ENCODE measurements at regions not wholly inside any gene's neighbourhood (a gene's known extent, or its start where the extent isn't known, plus 50 kb on each side); places are given as distances from the start of the nearest gene placed in this dataset.

- intact Hi-C loops (cut with micrococcal nuclease): no loop called here
- Mint-ChIP-seq H3K4me3 (no peak overlapping the region), H3K4me1 (ENCODE audit: low read depth) (no peaks in the 10 kb centered on the region), H3K27ac (no peak overlapping the region), H3K36me3 (ENCODE audit: low read depth) (no peaks in the 10 kb centered on the region), H3K9me3 (no peaks in the 10 kb centered on the region), H3K27me3 (no peaks in the 10 kb centered on the region)
Measured at GRCh38 chr11:111194860-111195568, 50.5 kb upstream of the POU2AF2 start.

- Mint-ChIP-seq H3K4me3 (no peak overlapping the region), H3K27ac (no peak overlapping the region), H3K4me1 (ENCODE audit: low read depth) (no peaks in the 10 kb centered on the region), H3K36me3 (ENCODE audit: low read depth) (no peaks in the 10 kb centered on the region), H3K9me3 (no peaks in the 10 kb centered on the region), H3K27me3 (no peaks in the 10 kb centered on the region)
- intact Hi-C loops (cut with micrococcal nuclease): no loop called here
Measured at GRCh38 chr11:111193924-111194490, 51.5 kb upstream of the POU2AF2 start.

DNA sequence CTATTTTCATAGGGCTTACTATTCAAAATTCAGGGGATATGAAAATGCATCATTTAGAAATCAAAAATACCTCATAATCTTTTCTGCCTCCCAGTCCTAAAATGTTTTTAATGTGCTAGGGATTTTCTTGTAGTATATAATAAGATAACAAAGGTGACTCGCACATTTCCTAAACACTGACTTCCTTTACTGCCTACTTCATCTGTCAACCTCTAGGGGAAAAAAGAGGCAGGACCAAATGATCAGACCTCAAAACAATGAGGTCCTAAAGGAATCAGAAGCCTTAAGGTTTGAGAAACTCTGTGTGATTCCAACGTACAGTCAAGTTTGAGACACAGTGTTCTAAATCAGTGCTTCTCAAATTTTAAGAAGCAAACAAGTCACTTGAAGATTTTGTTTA, 56.1 kb upstream of the POU2AF2 start:
- Mint-ChIP-seq H3K9me3 (no peaks in the 10 kb centered on the region), H3K27ac (no peak overlapping the region), H3K27me3 (no peaks in the 10 kb centered on the region), H3K4me3 (no peak overlapping the region), H3K36me3 (ENCODE audit: low read depth) (no peaks in the 10 kb centered on the region), H3K4me1 (ENCODE audit: low read depth) (peaks cover 25% of the 10 kb centered on the region)
- intact Hi-C loops (cut with micrococcal nuclease): no loop called here

DNA sequence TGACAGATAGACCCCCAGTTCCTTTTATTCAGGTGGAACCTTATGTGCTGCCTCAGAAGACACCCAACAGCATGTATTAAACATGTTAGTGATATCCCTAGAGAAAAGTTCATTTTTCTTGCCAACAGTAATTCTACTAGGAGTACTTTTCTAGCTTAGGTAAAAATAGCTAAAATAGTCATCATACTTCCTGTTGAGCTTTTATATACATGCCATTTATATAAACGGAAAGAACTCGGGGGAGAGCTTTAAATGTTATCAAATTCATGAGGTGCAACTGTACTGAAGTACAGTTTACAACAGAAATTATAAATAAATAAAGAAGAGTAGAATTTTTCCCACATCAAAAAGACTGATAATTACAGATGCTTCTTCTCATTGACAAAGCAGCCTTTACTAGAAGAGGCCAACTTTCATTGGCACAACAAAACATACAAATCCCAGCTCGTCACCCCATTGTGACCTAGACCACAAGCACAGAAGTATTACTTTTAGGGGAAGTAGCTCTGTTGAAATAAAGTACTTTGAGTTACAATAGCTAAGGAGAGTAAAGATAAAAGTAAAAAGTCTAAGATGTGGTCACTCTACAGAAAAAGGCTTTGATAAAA, 59.1 kb upstream of the POU2AF2 start:
- intact Hi-C loops (cut with micrococcal nuclease): no loop called here
- Mint-ChIP-seq H3K27me3 (no peaks in the 10 kb centered on the region), H3K4me1 (ENCODE audit: low read depth) (peaks cover 42% of the 10 kb centered on the region)

DNA sequence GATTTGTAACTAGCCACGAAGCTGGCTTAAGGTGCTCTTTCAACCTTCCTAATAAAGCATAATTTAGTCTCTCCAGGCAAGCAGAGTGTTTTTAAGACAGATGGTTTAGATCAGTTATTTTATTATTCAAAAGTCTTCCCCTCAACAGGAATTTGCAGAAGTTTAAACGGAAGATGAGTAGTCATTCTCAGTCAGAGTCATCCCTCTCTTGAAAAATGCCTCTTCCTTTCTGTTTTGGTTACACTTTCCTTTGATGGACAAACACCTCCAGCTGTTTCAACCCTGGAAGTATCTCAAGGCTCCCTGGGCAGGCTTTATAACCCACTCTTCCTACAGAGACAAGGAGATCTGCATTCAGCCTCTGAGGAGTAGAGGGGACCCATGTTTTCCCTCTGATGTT, 60.3 kb upstream of the POU2AF2 start:
- Mint-ChIP-seq H3K4me3 (no peak overlapping the region), H3K4me1 (ENCODE audit: low read depth) (peaks cover 47% of the 10 kb centered on the region), H3K9me3 (no peaks in the 10 kb centered on the region), H3K27me3 (no peaks in the 10 kb centered on the region), H3K27ac (no peak overlapping the region), H3K36me3 (ENCODE audit: low read depth) (no peaks in the 10 kb centered on the region)
- intact Hi-C loops (cut with micrococcal nuclease): no loop called here

More for the DNA sequence above, 59.1 kb upstream of the POU2AF2 start:
- Mint-ChIP-seq H3K9me3 (no peaks in the 10 kb centered on the region), H3K36me3 (ENCODE audit: low read depth) (no peaks in the 10 kb centered on the region), H3K27ac (no peak overlapping the region), H3K4me3 (no peak overlapping the region)

DNA sequence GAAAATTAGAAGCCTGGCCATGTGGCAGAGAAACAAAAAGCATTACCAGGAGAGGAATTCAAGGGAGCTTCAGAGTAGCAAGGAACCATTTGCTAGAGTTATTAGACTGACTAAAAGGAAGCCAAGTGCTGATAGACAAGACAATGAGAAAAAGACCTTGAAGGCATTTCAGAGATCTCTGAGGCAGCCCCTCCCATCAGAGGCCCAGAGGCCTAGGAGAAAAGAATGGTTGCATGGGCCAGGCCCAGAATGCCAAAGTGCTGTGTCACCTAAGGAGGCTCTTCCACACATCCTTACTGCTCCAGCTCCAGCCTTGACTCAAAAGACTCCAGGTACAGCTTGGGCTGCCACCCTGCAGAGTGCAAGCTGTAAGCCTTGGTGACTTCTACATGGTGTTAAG, 61.8 kb upstream of the POU2AF2 start:
- peaks cover 58% of the 10 kb centered on the region for H3K4me1 Mint-ChIP-seq (ENCODE audit: low read depth)
- H3K36me3 Mint-ChIP-seq (ENCODE audit: low read depth): no peaks in the 10 kb centered on the region
- H3K27me3 Mint-ChIP-seq: no peaks in the 10 kb centered on the region
- no peak overlapping the region for H3K27ac Mint-ChIP-seq
- H3K9me3 Mint-ChIP-seq: no peaks in the 10 kb centered on the region
- intact Hi-C loops (cut with micrococcal nuclease): no loop called here
- no peak overlapping the region for H3K4me3 Mint-ChIP-seq

DNA sequence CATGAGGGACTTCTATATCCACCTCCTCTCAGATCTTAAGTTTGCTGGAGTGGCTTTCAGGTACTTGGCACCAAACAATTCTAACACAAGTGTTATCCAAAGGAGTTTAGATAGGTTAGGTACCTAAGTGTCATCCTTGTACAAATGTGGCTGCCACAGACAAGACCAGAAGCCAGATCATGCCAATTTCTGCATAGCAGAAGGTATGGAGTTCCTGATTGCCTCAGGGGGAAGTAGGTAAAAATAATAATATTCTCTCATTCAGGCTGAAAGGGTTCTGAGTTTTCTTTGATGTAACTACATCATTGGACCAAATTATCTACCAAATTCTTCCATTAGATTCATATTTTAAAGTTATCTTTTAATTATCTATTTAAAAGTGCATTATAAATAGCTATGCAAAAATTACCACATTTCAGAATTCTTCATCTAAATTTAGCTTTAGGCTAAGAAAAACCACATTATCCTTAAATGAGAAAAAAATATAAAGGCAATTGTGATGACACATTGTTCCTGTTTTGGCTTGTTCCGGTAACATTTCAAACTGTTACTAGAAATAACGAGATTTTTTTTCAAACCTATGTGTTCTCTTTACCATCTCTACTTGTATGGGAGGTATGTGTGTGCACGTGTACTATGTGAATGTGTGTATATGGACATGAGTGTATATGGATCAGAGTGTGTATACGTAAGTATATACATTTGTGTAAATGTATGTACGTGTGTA, 66.2 kb upstream of the POU2AF2 start:
- Mint-ChIP-seq H3K9me3 (no peaks in the 10 kb centered on the region), H3K27me3 (no peaks in the 10 kb centered on the region), H3K4me3 (no peak overlapping the region), H3K36me3 (ENCODE audit: low read depth) (no peaks in the 10 kb centered on the region), H3K4me1 (ENCODE audit: low read depth) (peaks cover 57% of the 10 kb centered on the region), H3K27ac (no peak overlapping the region)
- intact Hi-C loops (cut with micrococcal nuclease): no loop called here

- Mint-ChIP-seq H3K27ac (peak overlapping the region; percentile 79), H3K9me3 (no peaks in the 10 kb centered on the region), H3K4me1 (ENCODE audit: low read depth) (peaks cover 41% of the 10 kb centered on the region), H3K36me3 (ENCODE audit: low read depth) (no peaks in the 10 kb centered on the region), H3K27me3 (no peaks in the 10 kb centered on the region), H3K4me3 (no peak overlapping the region)
- intact Hi-C loops (cut with micrococcal nuclease): no loop called here
Measured at GRCh38 chr11:111177037-111177871, 68.3 kb upstream of the POU2AF2 start.

DNA sequence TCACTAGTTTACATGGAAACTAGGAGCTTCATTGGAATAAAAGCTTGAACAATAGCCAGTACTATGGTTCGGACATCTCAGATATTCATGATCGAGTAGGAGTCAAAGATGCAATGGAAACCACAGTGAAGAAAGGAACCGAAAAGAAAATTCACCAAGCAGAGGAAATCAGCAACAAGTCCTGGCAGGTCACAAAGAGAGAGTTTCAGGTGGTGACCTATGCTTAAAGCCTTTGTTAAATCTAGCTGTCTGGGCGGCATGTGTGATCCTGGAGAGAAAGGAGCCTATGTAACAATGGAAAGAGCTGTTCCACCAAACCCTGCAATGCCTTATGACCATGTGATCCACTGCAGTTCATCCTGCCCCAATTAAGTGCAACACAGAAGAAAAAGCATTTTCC, 68.9 kb upstream of the POU2AF2 start:
- H3K27ac Mint-ChIP-seq: peak overlapping the region; percentile 79

GRCh38 chr11:111173221-111173620, 72.3 kb upstream of the POU2AF2 start:
- Mint-ChIP-seq H3K27me3 (no peaks in the 10 kb centered on the region), H3K36me3 (ENCODE audit: low read depth) (no peaks in the 10 kb centered on the region), H3K27ac (no peak overlapping the region), H3K9me3 (no peaks in the 10 kb centered on the region), H3K4me3 (no peak overlapping the region), H3K4me1 (ENCODE audit: low read depth) (peaks cover 21% of the 10 kb centered on the region)
- intact Hi-C loops (cut with micrococcal nuclease): no loop called here

More for the DNA sequence above, 68.9 kb upstream of the POU2AF2 start:
- Mint-ChIP-seq H3K27me3 (no peaks in the 10 kb centered on the region), H3K36me3 (ENCODE audit: low read depth) (no peaks in the 10 kb centered on the region), H3K4me1 (ENCODE audit: low read depth) (peaks cover 41% of the 10 kb centered on the region), H3K4me3 (no peak overlapping the region), H3K9me3 (no peaks in the 10 kb centered on the region)
- intact Hi-C loops (cut with micrococcal nuclease): no loop called here

GRCh38 chr11:111172321-111172862, 73.1 kb upstream of the POU2AF2 start:
- Mint-ChIP-seq H3K27me3 (no peaks in the 10 kb centered on the region), H3K4me3 (no peak overlapping the region), H3K9me3 (no peaks in the 10 kb centered on the region), H3K4me1 (ENCODE audit: low read depth) (peaks cover 15% of the 10 kb centered on the region), H3K36me3 (ENCODE audit: low read depth) (no peaks in the 10 kb centered on the region), H3K27ac (no peak overlapping the region)
- intact Hi-C loops (cut with micrococcal nuclease): no loop called here

DNA sequence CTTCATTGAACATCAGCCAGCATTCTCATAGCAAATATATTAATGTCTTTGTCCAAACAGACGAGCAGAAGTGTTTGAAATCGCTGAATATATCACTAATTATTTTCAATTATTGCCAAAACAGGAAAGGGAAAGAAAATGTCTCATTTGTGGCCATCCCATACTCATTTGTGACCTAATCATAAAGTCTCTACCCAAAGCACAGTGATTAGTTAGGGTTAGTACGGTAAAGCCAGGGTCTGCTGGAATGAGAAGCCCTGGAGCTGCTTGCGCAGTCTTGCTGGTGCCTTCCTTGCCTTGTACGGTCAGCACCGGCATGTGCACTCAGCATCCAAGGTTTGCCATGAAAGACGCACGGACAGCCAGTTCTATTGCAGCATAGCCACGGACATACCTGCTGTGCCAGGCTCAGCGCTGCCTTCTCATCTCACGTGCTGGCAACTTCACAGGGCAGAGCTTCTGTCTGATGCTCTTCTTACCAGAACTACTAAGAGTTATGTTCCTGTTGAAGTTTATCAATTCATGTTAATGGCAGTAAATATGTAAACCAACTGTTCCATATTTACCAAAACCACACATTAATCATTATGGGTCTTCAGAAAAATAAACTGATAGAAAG, 74.7 kb upstream of the POU2AF2 start:
- H3K4me3 Mint-ChIP-seq: no peak overlapping the region
- H3K9me3 Mint-ChIP-seq: no peaks in the 10 kb centered on the region
- H3K36me3 Mint-ChIP-seq (ENCODE audit: low read depth): no peaks in the 10 kb centered on the region
- intact Hi-C loops (cut with micrococcal nuclease): no loop called here
- H3K27me3 Mint-ChIP-seq: no peaks in the 10 kb centered on the region
- H3K4me1 Mint-ChIP-seq (ENCODE audit: low read depth): peaks cover under 1% of the 10 kb centered on the region
- H3K27ac Mint-ChIP-seq: no peak overlapping the region

GRCh38 chr11:111169367-111169766, 76.2 kb upstream of the POU2AF2 start:
- no peaks in the 10 kb centered on the region for H3K36me3 Mint-ChIP-seq (ENCODE audit: low read depth)

More at GRCh38 chr11:111169367-111169766, 76.2 kb upstream of the POU2AF2 start:
- Mint-ChIP-seq H3K4me3 (no peak overlapping the region), H3K4me1 (ENCODE audit: low read depth) (no peaks in the 10 kb centered on the region), H3K27me3 (no peaks in the 10 kb centered on the region), H3K27ac (no peak overlapping the region), H3K9me3 (no peaks in the 10 kb centered on the region)
- intact Hi-C loops (cut with micrococcal nuclease): no loop called here
